Epithelial cell of proximal tubule (primary cell): ENCODE measurements at regions not wholly inside any gene's neighbourhood (a gene's known extent, or its start where the extent isn't known, plus 50 kb on each side); places are given as distances from the start of the nearest gene placed in this dataset.

Source experiments
- DNase-seq: peaks from one replicate; pipeline ENCODE4 v3.0.0-alpha.2; 2011; ENCODE audit warnings: low read depth
- H3K4me3 ChIP-seq: 2 replicates; pipeline ENCODE4 v1.5.1; 2011; ENCODE audit warnings: low read depth, mild to moderate bottlenecking, low read length
- TF ChIP-seq, protein P1 (sequence below): conservative IDR thresholded peaks from 2 replicates; pipeline ENCODE4 v1.5.1; 2012; ENCODE audit warnings: low read depth, mild to moderate bottlenecking, low read length

- TF ChIP-seq, protein P1, sequence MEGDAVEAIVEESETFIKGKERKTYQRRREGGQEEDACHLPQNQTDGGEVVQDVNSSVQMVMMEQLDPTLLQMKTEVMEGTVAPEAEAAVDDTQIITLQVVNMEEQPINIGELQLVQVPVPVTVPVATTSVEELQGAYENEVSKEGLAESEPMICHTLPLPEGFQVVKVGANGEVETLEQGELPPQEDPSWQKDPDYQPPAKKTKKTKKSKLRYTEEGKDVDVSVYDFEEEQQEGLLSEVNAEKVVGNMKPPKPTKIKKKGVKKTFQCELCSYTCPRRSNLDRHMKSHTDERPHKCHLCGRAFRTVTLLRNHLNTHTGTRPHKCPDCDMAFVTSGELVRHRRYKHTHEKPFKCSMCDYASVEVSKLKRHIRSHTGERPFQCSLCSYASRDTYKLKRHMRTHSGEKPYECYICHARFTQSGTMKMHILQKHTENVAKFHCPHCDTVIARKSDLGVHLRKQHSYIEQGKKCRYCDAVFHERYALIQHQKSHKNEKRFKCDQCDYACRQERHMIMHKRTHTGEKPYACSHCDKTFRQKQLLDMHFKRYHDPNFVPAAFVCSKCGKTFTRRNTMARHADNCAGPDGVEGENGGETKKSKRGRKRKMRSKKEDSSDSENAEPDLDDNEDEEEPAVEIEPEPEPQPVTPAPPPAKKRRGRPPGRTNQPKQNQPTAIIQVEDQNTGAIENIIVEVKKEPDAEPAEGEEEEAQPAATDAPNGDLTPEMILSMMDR: no peak
- no peak overlapping the region for H3K4me3 ChIP-seq
- DNase-seq: no peak
Observed at GRCh38 chr20:48352628-48353027, 475.2 kb downstream of the PREX1 start.

- H3K4me3 ChIP-seq: no peak overlapping the region
- TF ChIP-seq, protein P1: no peak
- DNase-seq: no peak
Observed at GRCh38 chr20:48352042-48352441, 475.8 kb downstream of the PREX1 start.

GRCh38 chr20:48350313-48350988, 477.3 kb downstream of the PREX1 start:
- no peak overlapping the region for H3K4me3 ChIP-seq
- TF ChIP-seq, protein P1: peak; percentile 48
- DNase-seq: no peak

GRCh38 chr20:48349656-48350055, 478.1 kb downstream of the PREX1 start:
- TF ChIP-seq, protein P1: no peak
- DNase-seq: no peak
- H3K4me3 ChIP-seq: no peak overlapping the region

DNA sequence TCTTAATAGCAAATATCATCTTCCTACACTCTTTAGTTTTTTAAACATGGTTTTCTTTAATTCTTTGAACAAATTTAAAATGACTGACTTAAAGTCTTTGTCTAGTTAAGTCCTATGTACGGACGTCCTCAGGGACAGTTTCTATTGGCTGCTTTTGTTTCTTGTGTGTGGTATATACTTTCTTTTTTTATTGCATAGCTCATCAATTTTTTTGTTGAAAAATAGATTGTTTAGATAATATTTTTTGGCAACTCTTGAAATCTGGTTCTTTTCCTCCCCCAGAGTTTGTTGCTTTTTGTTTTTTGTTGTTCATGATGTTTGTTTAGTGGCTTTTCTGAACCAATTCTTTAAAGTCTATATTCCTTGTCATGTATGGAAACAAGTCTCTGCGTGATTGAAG, 479.8 kb downstream of the PREX1 start:
- no peak for DNase-seq
- no peak overlapping the region for H3K4me3 ChIP-seq
- TF ChIP-seq, protein P1: no peak

DNA sequence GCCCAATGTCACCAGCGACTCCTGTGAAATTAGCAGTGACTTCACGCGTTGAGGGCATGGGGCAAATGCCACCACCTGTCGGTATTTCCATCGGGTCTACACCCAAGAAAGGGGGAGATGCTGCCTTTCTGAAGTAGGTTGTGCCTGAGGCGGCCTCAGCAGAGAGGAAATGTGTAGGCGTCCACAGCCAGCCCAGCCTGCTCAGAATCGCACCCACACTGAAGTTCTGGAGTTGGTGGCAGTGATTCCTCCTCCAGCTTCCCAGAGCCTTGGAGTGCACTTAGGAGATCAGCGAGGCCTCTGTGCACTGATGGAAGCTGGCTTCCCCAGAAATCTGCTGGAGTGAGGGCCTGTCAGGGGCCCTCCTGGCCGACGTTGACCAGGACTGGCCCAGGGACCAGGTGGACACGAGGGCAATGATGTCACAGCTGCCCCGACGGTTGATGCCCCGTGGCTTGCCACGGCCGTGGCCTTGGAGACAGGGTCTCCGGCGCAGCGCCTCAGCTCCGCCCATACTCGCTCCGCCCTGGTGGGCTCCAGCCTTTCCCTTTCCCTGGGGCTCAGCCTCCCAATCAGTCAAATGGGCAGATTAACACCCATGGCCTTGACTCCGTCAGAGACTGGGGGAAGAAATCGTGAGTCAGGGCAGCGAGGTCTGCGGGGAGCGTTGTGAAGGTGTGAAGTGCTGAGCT, 484.8 kb downstream of the PREX1 start:
- TF ChIP-seq, protein P1: no peak
- H3K4me3 ChIP-seq: no peak overlapping the region
- no peak for DNase-seq

GRCh38 chr20:48340883-48341281, 486.9 kb downstream of the PREX1 start:
- no peak for DNase-seq
- H3K4me3 ChIP-seq: no peak overlapping the region
- TF ChIP-seq, protein P1: no peak
